ENCODE measurements at regions not wholly inside any gene's neighbourhood (a gene's known extent, or its start where the extent isn't known, plus 50 kb on each side); places are given as distances from the start of the nearest gene placed in this dataset.
A peak's percentile ranks its signal among the peaks of the same experiment; 100 is the strongest.

GRCh38 chr2:234133004-234133403 lies 82.5 kb downstream of the SPP2 start:
- ChIA-PET CTCF (interaction anchor here (0.7 to 1.0 kb wide), 3 partner anchors 25 to 225 kb away, joined by 3 read pairs; no protein-coding TSS in a partner anchor), POLR2A (ENCODE audit: low non-redundant PET) (interaction anchor here (0.6 kb wide), 1 partner anchor 150 kb away, joined by 4 read pairs; no protein-coding TSS in a partner anchor)
- peak; percentile 89 for DNase-seq (ENCODE audit: low spot score)
- TF ChIP-seq CTCF (conservative IDR thresholded peaks at IDR 0.05; ENCODE audit: low read depth) = peak; percentile 26
- peak overlapping the region; percentile 82 for H3K27ac ChIP-seq

GRCh38 chr2:234130777-234131181 lies 80.3 kb downstream of the SPP2 start:
- TF ChIP-seq CTCF (conservative IDR thresholded peaks at IDR 0.05; ENCODE audit: low read depth) = no peak
- DNase-seq (ENCODE audit: low spot score) = no peak
- CTCF ChIA-PET = no interaction called here
- no peak overlapping the region for H3K27ac ChIP-seq
- POLR2A ChIA-PET (ENCODE audit: low non-redundant PET) = no interaction called here

GRCh38 chr2:234128606-234129005 lies 78.1 kb downstream of the SPP2 start:
- ChIA-PET POLR2A (ENCODE audit: low non-redundant PET) (no interaction called here), CTCF (no interaction called here)
- TF ChIP-seq CTCF (conservative IDR thresholded peaks at IDR 0.05; ENCODE audit: low read depth) = no peak
- no peak for DNase-seq (ENCODE audit: low spot score)
- H3K27ac ChIP-seq = no peak overlapping the region
